ENCODE measurements at regions not wholly inside any gene's neighbourhood (a gene's known extent, or its start where the extent isn't known, plus 50 kb on each side); places are given as distances from the start of the nearest gene placed in this dataset.

DNA sequence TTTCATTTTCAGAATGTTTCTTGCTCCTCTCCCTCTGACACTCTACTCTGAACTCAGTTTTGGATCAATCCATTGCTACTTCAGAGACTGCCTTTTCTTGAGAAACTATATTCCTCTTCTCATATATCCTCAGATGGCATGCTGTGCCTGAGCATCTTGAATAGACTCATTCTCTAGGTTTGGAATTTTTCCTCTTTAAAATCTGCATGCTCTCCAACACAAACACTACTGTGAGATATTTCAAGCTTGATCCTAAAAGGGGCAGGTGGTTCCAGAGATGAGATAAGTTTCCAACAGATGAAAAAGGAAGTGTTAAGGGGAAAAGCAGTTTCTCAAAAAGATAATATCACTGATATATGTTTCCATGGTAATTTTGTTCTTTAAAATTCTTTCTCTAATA is 742.2 kb upstream of the EPHA6 start:
- Histone ChIP-seq H3K36me3 (replicated peaks in 1 of 2) (no peaks in the 10 kb centered on the region), H3K9me3 (replicated peaks in 1 of 3) (no peaks in the 10 kb centered on the region), H3K27ac (no peak overlapping the region), H3K4me3 (no peak overlapping the region), H3K27me3 (no peaks in the 10 kb centered on the region), H3K4me1 (replicated peaks in 1 of 2) (no peaks in the 10 kb centered on the region)
- intact Hi-C loops (cut with DNase I), result no loop called here
- no peak for DNase-seq
- no peak for TF ChIP-seq POLR2A (IDR thresholded peaks at IDR 0.05)
- TF ChIP-seq CTCF (IDR thresholded peaks at IDR 0.05), result no peak

DNA sequence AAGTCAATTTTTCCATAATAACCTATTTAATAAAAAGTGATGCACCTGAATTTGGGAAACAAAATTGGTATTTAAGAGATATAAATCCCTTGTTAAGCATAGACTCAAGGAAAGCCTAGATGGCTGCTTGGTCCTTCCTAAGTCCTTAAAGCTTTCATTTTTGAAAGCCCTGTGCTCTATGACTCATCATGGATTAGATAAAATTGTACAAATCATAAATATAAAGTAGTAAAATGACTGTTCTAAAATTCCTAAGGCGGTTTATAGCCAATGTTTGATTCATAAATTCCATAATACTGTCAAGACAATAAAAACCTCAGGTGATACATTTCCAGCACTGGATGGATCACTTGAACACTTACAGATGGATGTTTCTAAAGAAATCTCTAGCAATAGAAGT is 730.8 kb upstream of the EPHA6 start:
- Histone ChIP-seq H3K4me3 (no peak overlapping the region), H3K27ac (no peak overlapping the region), H3K9me3 (replicated peaks in 1 of 3) (no peaks in the 10 kb centered on the region), H3K36me3 (replicated peaks in 1 of 2) (no peaks in the 10 kb centered on the region), H3K27me3 (no peaks in the 10 kb centered on the region), H3K4me1 (replicated peaks in 1 of 2) (no peaks in the 10 kb centered on the region)
- no peak for DNase-seq
- intact Hi-C loops (cut with DNase I), result no loop called here
- WGBS, 4 donors, result 62 to 86% (median 71%) methylated on average over 1 of the region's 1 CpG
- TF ChIP-seq POLR2A (IDR thresholded peaks at IDR 0.05) (no peak), CTCF (IDR thresholded peaks at IDR 0.05) (no peak)

DNA sequence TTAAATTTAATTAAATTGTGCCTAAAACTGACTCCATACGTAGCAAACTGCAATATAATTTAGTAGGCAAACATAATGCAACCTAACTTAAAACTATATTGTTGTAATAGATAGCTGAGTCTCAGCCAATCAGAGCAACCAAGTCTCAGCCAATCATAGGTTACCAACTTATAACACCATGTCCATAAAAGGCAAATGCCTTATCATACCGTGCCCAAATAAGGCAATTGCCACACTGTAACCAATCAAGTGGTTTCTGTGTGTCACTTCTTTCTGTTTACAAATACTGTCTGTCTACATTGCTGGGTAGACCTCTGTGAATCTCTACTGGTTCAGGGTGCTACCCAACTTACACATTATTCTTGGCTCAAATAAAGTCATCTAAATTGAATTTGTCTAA is 728.4 kb upstream of the EPHA6 start:
- H3K27me3 ChIP-seq, result no peaks in the 10 kb centered on the region
- TF ChIP-seq CTCF (IDR thresholded peaks at IDR 0.05), result no peak
- TF ChIP-seq POLR2A (IDR thresholded peaks at IDR 0.05), result no peak
- 68 to 78% (median 70%) methylated on average over 2 of the region's 2 CpGs for WGBS, 4 donors
- no peaks in the 10 kb centered on the region for H3K4me1 ChIP-seq (replicated peaks in 1 of 2)
- no peak for DNase-seq
- H3K4me3 ChIP-seq, result no peak overlapping the region
- no peak overlapping the region for H3K27ac ChIP-seq
- no peaks in the 10 kb centered on the region for H3K9me3 ChIP-seq (replicated peaks in 1 of 3)
- intact Hi-C loops (cut with DNase I), result no loop called here
- H3K36me3 ChIP-seq (replicated peaks in 1 of 2), result no peaks in the 10 kb centered on the region

- TF ChIP-seq POLR2A (IDR thresholded peaks at IDR 0.05), result no peak
- TF ChIP-seq CTCF (IDR thresholded peaks at IDR 0.05), result no peak
- Histone ChIP-seq H3K4me3 (no peak overlapping the region), H3K27me3 (no peaks in the 10 kb centered on the region), H3K9me3 (replicated peaks in 1 of 3) (no peaks in the 10 kb centered on the region), H3K4me1 (replicated peaks in 1 of 2) (no peaks in the 10 kb centered on the region), H3K36me3 (replicated peaks in 1 of 2) (no peaks in the 10 kb centered on the region), H3K27ac (no peak overlapping the region)
- no peak for DNase-seq
- intact Hi-C loops (cut with DNase I), result no loop called here
- 34 to 49% (median 38%) methylated on average over 2 of the region's 2 CpGs for WGBS, 4 donors
Observed at GRCh38 chr3:96101006-96101560, 713.3 kb upstream of the EPHA6 start.
